DMS53 treated with DMSO at 0.1 percent for 48 hours (cell line): ENCODE measurements at regions not wholly inside any gene's neighbourhood (a gene's known extent, or its start where the extent isn't known, plus 50 kb on each side); places are given as distances from the start of the nearest gene placed in this dataset.

Experiments
- DNase-seq: peaks from one replicate; lab custom pipeline; 2025; ENCODE audit not compliant: unreplicated experiment; lab: John Stamatoyannopoulos, UW

DNA sequence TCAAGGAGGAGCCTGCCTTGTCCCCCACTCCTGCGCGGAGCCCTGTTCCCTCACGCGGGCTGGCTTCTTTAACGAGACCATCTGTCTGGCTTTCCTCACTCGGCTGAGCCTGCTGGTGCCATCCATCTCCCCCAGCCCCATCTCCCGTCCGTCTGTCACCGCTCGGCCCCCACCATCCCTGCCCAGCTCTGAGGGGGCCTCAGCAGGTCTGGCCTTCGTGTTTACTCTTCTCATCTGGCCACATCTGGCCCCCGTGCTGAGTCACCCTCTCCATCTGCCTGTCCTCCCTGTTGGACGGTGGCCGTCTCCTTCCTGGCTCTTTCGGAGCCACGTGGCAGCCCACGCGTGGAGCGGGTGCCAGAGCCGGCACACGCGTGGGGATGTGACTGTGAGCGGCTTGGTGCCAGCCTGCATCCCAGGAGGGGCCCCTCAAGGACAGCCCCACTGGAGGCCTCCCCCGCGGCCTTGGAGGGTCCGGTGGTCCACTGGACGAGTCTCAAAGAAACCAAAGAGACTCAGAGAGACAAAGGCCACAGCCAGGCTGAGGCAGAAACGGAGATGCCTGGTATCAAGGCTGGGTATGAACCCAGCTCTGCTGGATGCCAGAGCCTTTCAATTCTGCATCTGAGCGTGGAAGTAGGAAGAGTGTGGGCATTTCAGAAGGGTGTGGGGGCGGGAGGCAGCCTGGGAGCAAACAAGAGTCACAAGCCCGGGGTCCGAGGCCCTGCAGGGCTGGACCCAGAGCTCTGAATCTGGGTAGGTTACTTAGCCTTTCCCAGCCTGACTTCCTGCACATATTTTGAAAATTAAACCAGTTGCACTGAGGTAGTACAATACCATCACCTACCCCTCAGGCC lies 76.7 kb upstream of the UNC5A start:
- no peak for DNase-seq

GRCh38 chr5:176734756-176735342 lies 75.5 kb upstream of the UNC5A start:
- no peak for DNase-seq

GRCh38 chr5:176735383-176736265 lies 74.7 kb upstream of the UNC5A start:
- DNase-seq: no peak

- no peak for DNase-seq
Measured at GRCh38 chr5:176736301-176736930, 73.9 kb upstream of the UNC5A start.

- no peak for DNase-seq
Measured at GRCh38 chr5:176736931-176737745, 73.2 kb upstream of the UNC5A start.

- no peak for DNase-seq
Measured at GRCh38 chr5:176737746-176738636, 72.4 kb upstream of the UNC5A start.

GRCh38 chr5:176738637-176739250 lies 71.6 kb upstream of the UNC5A start:
- DNase-seq: no peak

GRCh38 chr5:176739461-176740051 lies 70.8 kb upstream of the UNC5A start:
- no peak for DNase-seq

DNA sequence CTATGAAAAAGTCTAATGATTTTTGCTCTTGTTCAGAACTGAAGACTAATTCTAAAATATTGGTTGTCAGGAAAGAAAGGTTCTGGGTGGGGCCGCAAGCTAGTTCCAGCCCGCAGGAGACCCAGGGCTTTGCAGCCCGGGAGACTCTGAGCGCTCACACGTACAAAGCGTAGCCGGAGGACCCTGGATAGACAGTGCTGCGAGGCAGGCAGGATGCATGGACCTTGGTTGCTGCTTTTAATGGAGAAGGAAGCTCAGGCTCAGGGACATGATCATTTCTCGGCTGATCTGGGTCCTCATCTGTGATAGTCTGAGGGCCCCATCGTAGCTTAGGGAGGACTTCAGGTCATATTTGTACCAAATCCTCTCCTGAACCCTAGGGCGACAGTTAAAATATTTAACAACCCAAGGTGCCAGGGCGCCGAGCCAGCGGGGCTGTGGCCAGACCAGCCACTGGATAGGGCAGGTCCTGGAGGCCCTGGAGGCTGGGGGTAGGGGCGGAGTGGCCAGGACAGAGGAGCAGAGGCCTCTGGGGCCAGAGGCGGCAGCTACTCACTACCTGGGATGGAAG lies 70.1 kb upstream of the UNC5A start:
- DNase-seq: no peak

- no peak for DNase-seq
Measured at GRCh38 chr5:176740702-176741496, 69.5 kb upstream of the UNC5A start.

DNA sequence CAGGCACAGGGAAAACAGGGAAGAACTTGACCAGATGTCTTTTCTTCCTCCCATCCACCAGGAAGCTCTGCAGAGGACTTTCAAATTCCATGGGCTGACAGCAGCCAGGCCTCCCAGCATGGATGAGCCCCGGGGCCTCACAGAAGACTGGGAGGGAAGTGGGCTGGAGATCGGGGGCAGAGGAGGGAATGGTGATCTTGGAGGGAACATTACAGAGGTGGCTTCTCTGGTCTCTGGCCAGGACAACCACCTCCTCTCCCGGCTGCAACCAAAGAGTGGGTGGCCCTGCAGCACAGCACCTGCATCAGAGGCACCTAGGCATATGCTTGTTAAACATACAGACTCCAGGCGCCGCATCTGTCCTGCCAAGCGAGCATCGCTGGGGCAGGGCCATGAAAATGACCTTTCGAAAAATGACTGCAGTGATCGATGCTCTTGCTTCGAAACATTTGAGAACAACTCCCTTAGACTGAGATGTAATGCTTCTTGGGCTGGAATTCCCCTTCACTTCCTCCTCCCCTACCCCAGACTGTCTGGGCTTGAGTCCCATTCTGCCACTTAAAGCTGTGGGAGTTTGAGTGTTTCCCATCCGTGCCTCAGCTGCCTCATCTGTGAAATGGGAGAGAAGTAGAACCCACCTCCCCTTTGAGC lies 68.7 kb upstream of the UNC5A start:
- no peak for DNase-seq

DNA sequence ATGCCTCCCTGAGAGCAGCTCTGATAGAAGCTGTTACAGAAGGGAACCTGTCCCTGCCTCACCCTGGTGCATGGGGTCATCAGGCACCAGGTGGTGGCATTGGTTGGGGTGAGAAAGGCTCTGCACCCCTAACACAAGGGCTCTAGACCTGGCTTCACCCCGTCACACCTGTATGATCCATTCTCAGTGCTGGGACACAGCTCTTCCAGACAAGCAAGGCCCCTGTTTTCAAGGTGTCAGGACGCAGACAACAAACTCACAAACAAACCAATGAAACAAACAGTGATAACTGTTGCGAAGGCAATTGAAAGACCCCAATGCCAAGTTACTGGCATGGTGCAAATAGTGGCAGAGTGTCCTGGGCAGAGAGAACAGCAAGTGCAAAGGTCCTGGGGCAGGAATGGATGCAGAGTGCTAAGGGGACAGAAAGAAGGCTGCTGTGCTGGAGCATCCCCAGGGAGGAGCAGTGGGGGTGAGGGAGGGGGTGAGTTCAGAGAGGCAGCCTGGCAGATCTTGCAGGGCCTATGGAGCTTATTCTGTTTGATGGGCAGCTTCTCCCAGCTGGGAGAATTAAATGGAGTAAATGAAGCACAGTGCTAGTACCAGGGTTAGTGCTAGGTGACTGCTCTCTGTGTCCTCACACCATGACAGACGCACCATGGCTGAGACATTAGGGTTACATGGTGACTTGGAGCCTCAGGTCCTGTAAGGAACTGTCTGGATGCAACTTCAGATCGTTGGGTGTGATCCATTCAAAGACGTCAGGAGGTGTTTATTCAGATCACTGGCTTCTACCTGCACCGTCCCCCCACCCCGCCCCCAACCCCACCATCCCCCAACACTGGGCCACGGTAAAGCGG lies 67.9 kb upstream of the UNC5A start:
- no peak for DNase-seq

GRCh38 chr5:176743136-176743861 lies 67.1 kb upstream of the UNC5A start:
- peak; percentile 27 for DNase-seq

- no peak for DNase-seq
Measured at GRCh38 chr5:176743868-176744583, 66.3 kb upstream of the UNC5A start.

GRCh38 chr5:176744584-176744965 lies 65.8 kb upstream of the UNC5A start:
- DNase-seq: no peak
